Esophagus muscularis mucosa (tissue), 4 donors: ENCODE measurements at regions not wholly inside any gene's neighbourhood (a gene's known extent, or its start where the extent isn't known, plus 50 kb on each side); places are given as distances from the start of the nearest gene placed in this dataset.

Experiments used
- DNase-seq: peaks from one replicate; pipeline ENCODE4 v3.0.0-alpha.2; 2017; ENCODE audit errors: extremely low spot score
- H3K27ac ChIP-seq, 4 donors: fragments of 200-600 bp; sonication (generic); replicated peaks in 1 of 4; 1 replicate in 3 of 4; 2 replicates in 1 of 4; pipeline ENCODE4 v1.5.1; 2016 to 2019; ENCODE audit warnings: mild to moderate bottlenecking in 1 of 4
- H3K27me3 ChIP-seq, 4 donors: fragments of 200-600 bp; sonication (generic); one replicate each; pipeline versions ENCODE4 v1.5.1 to v1.6.0; 2016 to 2019
- H3K36me3 ChIP-seq, 4 donors: fragments of 200-600 bp; sonication (generic); one replicate each; pipeline ENCODE4 v1.5.1; 2016 to 2019
- H3K4me1 ChIP-seq, 4 donors: fragments of 200-600 bp; sonication (generic); one replicate each; pipeline ENCODE4 v1.5.1; 2016 to 2019
- H3K4me3 ChIP-seq, 4 donors: fragments of 200-600 bp; sonication (generic); 1 replicate in 2 of 4; 2 replicates in 2 of 4; pipeline ENCODE4 v1.5.1; 2016 to 2019; ENCODE audit warnings: mild to moderate bottlenecking in 4 of 4, moderate library complexity in 1 of 4
- H3K9me3 ChIP-seq, 4 donors: fragments of 200-600 bp; sonication (generic); 1 replicate in 3 of 4; 2 replicates in 1 of 4; pipeline ENCODE4 v1.5.1; 2016 to 2019
- EP300 ChIP-seq: sonication (generic); formaldehyde crosslinking; IDR thresholded peaks from one replicate; pipeline ENCODE4 v1.6.1; 2017; ENCODE audit warnings: antibody characterized with exemption
- POLR2A ChIP-seq: fragments of 450-650 bp; IDR thresholded peaks from one replicate; pipeline ENCODE4 v1.6.1; 2017; ENCODE audit warnings: antibody characterized with exemption, moderate library complexity, mild to moderate bottlenecking, low read depth
- POLR2AphosphoS5 ChIP-seq, 2 donors: sonication (generic); formaldehyde crosslinking; IDR thresholded peaks; one replicate each; pipeline ENCODE4 v1.6.1; 2017; ENCODE audit warnings: antibody characterized with exemption in 2 of 2
- WGBS: methylation state at CpG from one replicate; pipeline ENCODE4 v1.1.5; 2018; 5-methylcytosine and 5-hydroxymethylcytosine counted together
- intact Hi-C: fragments of 100-400 bp; cut with DNase I; formaldehyde crosslinking; loops from one replicate; pipeline ENCODE4 v1.15.1; 2023
- TF ChIP-seq, protein P1 (sequence below), 3 experiments: fragments of 200-600 bp in 2 of 3; fragments of 450-650 bp in 1 of 3; sonication (generic) in 2 of 3; IDR thresholded peaks; one replicate each; pipeline ENCODE4 v1.5.1; 2017 to 2019; ENCODE audit warnings: antibody characterized with exemption in 3 of 3, mild to moderate bottlenecking in 2 of 3, moderate library complexity in 1 of 3

- no peak for DNase-seq
- Histone ChIP-seq H3K27me3 (peaks cover 0 to 4% (median 0%) of the 10 kb centered on the region in 4 donors), H3K36me3 (no peaks in the 10 kb centered on the region), H3K9me3 (no peaks in the 10 kb centered on the region), H3K4me3 (no peak overlapping the region), H3K27ac (no peak overlapping the region), H3K4me1 (peaks cover 0 to 6% (median 3%) of the 10 kb centered on the region in 4 donors)
- WGBS: 93% methylated on average over 7 of the region's 7 CpGs
- intact Hi-C loops: no loop called here
- no peak for TF ChIP-seq POLR2AphosphoS5 (IDR thresholded peaks at IDR 0.05)
- TF ChIP-seq POLR2A: no peak
- TF ChIP-seq, protein P1, sequence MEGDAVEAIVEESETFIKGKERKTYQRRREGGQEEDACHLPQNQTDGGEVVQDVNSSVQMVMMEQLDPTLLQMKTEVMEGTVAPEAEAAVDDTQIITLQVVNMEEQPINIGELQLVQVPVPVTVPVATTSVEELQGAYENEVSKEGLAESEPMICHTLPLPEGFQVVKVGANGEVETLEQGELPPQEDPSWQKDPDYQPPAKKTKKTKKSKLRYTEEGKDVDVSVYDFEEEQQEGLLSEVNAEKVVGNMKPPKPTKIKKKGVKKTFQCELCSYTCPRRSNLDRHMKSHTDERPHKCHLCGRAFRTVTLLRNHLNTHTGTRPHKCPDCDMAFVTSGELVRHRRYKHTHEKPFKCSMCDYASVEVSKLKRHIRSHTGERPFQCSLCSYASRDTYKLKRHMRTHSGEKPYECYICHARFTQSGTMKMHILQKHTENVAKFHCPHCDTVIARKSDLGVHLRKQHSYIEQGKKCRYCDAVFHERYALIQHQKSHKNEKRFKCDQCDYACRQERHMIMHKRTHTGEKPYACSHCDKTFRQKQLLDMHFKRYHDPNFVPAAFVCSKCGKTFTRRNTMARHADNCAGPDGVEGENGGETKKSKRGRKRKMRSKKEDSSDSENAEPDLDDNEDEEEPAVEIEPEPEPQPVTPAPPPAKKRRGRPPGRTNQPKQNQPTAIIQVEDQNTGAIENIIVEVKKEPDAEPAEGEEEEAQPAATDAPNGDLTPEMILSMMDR (IDR thresholded peaks at IDR 0.05): no peak
- TF ChIP-seq EP300: no peak
These were observed 238.3 kb downstream of the MYCN start for GRCh38 chr2:16178551-16179130.

- intact Hi-C loops: no loop called here
- Histone ChIP-seq H3K4me1 (peaks cover 0 to 6% (median 3%) of the 10 kb centered on the region in 4 donors), H3K27ac (no peak overlapping the region), H3K27me3 (peaks cover 0 to 4% (median 0%) of the 10 kb centered on the region in 4 donors), H3K4me3 (no peak overlapping the region), H3K9me3 (no peaks in the 10 kb centered on the region), H3K36me3 (no peaks in the 10 kb centered on the region)
- TF ChIP-seq POLR2A: no peak
- TF ChIP-seq POLR2AphosphoS5 (IDR thresholded peaks at IDR 0.05): no peak
- TF ChIP-seq, protein P1 (IDR thresholded peaks at IDR 0.05): no peak
- TF ChIP-seq EP300: no peak
- no peak for DNase-seq
These were observed 237.4 kb downstream of the MYCN start for GRCh38 chr2:16177671-16178180.

DNA sequence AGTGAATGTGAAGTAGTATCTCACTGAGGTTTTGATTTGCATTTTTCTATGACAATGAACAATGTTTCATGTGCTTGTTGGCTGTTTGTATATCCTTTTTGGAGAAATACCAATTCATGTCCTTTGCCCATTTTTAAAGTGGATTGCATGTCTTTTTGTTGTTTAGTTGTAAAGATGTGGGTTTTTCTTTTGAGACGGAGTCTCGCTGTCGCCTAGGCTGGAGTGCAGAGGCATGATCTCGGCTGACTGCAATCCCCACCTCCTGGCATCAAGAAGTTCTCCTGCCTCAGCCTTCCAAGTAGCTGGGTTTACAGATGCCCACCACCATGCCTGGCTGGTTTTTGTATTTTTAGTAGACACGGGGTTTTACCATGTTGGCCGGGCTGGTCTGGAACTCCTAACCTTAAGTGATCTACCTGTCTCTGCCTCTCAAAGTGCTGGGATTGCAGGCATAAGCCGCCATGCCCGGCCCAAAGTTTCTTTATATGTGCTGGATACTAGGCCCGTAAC lies 236.7 kb downstream of the MYCN start:
- 97% methylated on average over 9 of the region's 9 CpGs for WGBS
- Histone ChIP-seq H3K27ac (no peak overlapping the region), H3K36me3 (no peaks in the 10 kb centered on the region), H3K4me3 (no peak overlapping the region), H3K27me3 (peaks cover 0 to 4% (median 0%) of the 10 kb centered on the region in 4 donors), H3K9me3 (no peaks in the 10 kb centered on the region), H3K4me1 (peaks cover 0 to 6% (median 3%) of the 10 kb centered on the region in 4 donors)
- TF ChIP-seq, protein P1 (IDR thresholded peaks at IDR 0.05): no peak
- TF ChIP-seq EP300 (no peak), POLR2AphosphoS5 (IDR thresholded peaks at IDR 0.05) (no peak), POLR2A (no peak)
- intact Hi-C loops: no loop called here
- no peak for DNase-seq

DNA sequence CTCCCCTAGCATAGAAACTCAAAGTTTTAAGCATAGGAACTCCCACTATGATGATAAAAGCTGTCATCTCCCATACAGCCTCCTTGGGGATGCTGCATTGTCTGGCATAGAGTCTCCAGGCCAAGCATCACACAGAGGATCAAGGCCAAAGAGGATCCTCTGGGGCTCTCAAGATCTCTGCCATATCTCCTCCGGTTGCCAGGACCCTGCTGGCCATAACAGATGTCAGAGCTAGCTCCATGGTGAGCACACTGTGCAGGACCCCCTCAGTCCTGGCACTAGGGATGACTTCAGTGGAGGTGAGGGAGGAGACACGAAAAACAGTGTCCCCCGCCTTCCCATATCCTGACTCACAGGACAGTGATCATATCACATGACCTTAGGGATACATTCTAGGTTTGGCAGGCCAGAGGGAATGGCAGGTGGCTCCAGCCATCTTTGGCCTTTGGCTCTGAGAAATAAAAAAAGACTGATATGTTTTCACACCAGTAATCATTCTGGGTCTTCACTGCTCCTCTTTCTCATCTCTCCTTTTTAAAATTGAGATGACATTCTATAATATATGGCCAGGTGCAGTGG lies 235.0 kb downstream of the MYCN start:
- H3K4me3 ChIP-seq: no peak overlapping the region
- no peak for DNase-seq
- no peaks in the 10 kb centered on the region for H3K9me3 ChIP-seq
- intact Hi-C loops: no loop called here
- H3K27me3 ChIP-seq: peaks cover 0 to 4% (median 0%) of the 10 kb centered on the region in 4 donors
- H3K4me1 ChIP-seq: peaks cover 0 to 6% (median 3%) of the 10 kb centered on the region in 4 donors
- no peak overlapping the region for H3K27ac ChIP-seq
- TF ChIP-seq, protein P1 (IDR thresholded peaks at IDR 0.05): no peak
- no peak for TF ChIP-seq POLR2A
- no peak for TF ChIP-seq POLR2AphosphoS5 (IDR thresholded peaks at IDR 0.05)
- no peak for TF ChIP-seq EP300
- whole genome bisulfite sequencing: 88% methylated on average over 3 of the region's 3 CpGs
- H3K36me3 ChIP-seq: no peaks in the 10 kb centered on the region
